GM18951 (cell line): ENCODE measurements at regions not wholly inside any gene's neighbourhood (a gene's known extent, or its start where the extent isn't known, plus 50 kb on each side); places are given as distances from the start of the nearest gene placed in this dataset.
"Not testable (repeated sequence)": the region's sequence is repeated elsewhere in the genome, so short reads cannot be mapped to it uniquely, and the experiment has no call there.

Experiments used
- POLR2A ChIP-seq: IDR thresholded peaks from 4 replicates; pipeline ENCODE4 v1.6.1; 2011; ENCODE audit warnings: mild to moderate bottlenecking; ENCODE audit not compliant: insufficient read length, insufficient read depth; ENCODE audit errors: extremely low read depth
- in situ Hi-C: fragments of 300-500 bp; cut with MboI; formaldehyde crosslinking; loops from one replicate; pipeline ENCODE4 v1.12.0; 2022; ENCODE audit warnings: low sequenced_read_pairs, mixed read lengths, inconsistent platforms; ENCODE audit not compliant: unreplicated experiment

DNA sequence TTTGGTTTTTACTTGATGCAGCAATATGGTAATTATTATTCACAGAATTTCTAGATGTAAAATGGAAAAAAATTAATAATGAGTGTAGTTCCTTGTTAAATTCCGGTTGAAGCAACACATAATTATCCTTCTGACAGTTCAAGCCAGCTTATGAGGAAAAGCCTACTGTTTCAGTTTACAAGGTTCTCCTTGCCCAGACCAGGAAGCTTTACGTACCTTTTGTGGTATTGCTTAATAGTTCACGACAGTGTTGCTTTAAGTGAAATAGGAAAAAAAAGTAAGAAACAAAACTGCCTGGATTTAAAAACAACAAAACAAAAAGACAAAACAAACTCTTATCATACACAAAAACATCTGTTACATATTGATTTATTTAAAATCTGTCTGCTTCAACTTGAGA is 547.3 kb upstream of the C9orf72 start:
- no peak for TF ChIP-seq POLR2A
- in situ Hi-C loops, result no loop called here

DNA sequence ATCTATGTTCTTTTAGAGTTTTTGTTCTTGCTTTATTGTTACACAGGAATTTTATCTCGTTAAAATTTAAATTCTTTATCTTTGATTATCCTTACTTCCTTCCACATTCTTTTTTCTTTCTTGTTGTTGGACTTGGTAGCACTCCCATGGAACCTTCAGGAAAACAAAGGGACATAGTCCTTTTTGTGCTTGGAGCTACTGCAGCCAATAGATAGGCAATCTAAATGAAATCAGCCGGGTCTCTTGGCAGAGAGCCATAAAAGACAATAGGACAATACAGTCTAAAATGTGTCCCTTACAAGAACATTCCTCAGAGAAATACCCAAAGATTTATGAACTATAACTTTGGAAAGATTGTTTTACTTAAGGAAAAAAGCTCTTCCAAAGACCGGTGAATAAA is 548.1 kb upstream of the C9orf72 start:
- in situ Hi-C loops, result no loop called here
- TF ChIP-seq POLR2A, result no peak

DNA sequence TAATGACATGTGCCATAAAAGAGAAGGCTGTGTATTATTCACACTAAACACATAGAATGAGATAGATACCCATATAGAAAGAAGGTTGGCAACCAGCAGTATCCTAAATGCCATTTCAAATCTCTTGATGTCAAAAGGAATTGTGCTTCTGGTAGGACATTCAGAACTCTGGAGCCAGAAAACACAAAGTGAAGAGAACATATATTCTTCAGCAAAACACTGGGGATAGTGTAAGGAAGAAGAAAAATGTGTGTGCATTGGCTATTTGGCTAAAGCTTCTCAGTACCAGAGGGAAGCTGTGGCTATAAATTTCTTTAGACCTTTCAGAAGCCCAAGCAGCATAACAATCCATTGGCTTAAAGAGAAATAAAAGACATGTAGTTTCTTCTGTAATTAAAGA is 551.6 kb upstream of the C9orf72 start:
- no peak for TF ChIP-seq POLR2A
- in situ Hi-C loops, result no loop called here

DNA sequence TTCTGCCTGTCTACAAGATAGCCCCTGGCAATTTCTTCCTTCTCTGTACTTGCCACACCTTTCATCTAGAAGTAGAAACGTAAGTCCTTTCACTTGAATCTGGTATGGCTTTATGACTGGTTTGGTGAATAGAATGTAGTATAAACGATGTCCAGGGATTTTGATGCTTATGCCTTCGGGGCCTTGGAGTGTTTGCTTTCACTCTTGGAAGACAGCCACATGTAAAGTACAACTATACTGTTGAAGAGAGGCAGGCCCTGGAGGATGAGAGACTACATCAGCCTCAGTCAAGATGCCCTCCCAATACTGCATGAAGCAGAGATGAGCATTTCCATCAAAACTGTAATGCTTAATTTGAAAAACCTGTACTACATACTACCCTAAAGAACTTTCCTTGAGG is 553.8 kb upstream of the C9orf72 start:
- in situ Hi-C loops, result no loop called here

DNA sequence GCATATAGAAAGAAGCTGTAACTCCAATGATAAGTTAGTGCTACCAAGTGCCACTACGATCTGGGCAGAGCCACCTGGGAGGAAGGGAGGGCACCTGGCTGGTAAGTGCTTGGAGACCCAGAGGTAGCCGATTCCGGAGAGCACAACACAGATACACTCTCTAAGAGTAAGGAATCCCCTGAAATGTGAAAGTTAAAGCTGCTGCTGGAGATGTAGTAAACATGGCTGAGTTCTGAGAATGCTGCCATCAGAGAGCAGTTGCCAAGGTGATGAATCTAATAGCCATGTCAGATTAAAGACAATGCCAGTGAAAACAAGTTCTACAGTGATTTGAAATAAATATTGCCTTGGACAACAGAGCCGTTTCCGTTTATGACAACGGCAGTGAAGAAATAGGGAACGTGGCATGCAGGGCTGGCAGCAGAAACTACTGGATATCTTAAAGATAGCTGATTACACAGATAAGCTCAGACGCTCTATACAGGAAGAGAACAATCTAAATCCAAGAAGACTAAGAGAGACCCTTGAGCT is 561.2 kb upstream of the C9orf72 start:
- TF ChIP-seq POLR2A, result no peak
- in situ Hi-C loops, result no loop called here

More for the DNA sequence above, 553.8 kb upstream of the C9orf72 start:
- TF ChIP-seq POLR2A, result no peak

DNA sequence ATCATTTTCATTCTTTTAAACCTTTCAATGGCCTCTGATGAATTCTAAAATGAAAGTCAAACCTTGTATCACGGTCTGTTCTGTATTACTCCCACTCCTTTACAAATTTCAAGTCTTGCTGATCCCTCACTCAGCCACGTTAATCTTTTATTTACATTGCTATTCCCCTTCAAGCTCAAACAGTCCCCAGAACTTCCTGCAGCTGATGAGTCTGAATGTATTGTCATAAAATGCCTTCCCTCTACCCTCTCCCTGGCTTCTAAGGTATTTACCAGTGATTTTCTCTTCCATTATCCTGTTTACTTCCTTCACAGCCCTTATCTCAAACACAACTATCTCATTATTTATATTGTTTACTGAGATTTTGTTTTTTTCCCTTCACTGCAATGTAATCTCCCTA is 562.3 kb upstream of the C9orf72 start:
- in situ Hi-C loops, result no loop called here

DNA sequence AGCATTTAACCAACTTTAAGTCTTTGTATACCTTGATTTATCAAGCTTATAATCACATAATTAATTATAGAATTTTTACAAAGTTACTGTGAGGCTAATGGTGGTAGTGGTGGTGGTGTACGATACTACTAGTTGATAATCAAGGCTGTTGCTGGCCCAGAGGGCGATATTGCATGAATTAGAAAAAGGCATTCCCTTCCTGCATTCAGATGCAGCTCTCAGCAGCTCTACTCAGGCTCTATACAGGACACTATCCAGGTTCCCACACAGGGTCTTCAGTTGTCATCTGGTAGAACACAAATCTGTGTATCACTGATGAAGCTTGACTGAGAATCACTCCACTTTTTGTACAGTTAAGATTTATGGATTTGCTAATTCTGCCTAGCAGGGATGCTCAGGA is 562.8 kb upstream of the C9orf72 start:
- in situ Hi-C loops, result no loop called here
- no peak for TF ChIP-seq POLR2A

More for the DNA sequence above, 562.3 kb upstream of the C9orf72 start:
- TF ChIP-seq POLR2A, result no peak

DNA sequence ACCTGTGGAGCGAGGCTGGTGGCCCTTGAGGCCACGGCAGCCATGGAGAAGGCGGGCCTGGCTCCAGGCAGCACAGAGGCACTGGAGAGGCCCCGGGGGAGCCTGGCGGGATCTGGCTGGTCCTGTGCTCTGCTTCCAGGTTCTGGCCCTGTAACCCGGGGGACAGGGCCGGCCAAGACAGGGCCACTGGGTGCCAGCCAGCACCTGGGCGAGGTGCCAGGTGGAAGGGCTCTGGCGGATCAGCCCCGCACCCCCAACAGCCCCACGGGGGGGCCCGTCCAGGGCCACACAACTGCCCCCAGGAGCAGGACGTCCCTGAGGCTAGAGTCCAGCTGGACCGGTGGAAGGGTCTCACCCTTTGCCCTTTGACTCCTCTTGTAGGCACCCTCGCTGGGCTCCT is 574.1 kb upstream of the C9orf72 start:
- in situ Hi-C loops, result not testable (repeated sequence)

DNA sequence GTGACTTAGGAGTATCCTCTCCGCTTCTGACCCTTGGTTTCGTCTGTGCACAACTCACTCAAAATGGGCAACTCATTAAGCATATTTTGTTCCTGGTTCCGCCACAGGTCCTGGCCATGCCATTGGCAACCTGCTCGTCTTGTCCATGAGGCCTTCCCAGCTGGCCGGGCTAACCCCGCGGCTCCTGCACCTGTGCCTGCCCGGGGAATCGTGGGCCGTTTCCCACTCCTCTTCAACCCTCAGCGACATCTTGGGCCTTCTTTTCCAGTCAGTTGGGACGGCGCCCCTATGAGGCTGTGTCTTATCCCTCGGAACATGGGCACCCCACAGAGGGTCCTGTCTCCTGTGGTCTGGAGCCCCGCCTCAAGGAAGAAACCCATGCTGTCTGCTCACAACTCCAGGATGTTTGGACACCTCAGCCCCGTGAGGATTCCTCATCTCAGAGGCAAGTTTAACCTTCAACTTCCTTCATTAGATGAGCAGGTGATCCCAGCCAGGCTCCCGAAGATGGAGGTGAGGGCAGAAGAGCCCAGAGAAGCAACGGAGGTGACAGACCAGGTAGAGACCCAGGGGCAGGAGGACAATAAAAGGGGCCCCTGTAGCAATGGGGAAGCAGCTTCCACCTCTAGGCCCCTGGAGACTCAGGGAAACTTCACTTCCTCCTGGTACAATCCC is 574.8 kb upstream of the C9orf72 start:
- in situ Hi-C loops, result not testable (repeated sequence)

DNA sequence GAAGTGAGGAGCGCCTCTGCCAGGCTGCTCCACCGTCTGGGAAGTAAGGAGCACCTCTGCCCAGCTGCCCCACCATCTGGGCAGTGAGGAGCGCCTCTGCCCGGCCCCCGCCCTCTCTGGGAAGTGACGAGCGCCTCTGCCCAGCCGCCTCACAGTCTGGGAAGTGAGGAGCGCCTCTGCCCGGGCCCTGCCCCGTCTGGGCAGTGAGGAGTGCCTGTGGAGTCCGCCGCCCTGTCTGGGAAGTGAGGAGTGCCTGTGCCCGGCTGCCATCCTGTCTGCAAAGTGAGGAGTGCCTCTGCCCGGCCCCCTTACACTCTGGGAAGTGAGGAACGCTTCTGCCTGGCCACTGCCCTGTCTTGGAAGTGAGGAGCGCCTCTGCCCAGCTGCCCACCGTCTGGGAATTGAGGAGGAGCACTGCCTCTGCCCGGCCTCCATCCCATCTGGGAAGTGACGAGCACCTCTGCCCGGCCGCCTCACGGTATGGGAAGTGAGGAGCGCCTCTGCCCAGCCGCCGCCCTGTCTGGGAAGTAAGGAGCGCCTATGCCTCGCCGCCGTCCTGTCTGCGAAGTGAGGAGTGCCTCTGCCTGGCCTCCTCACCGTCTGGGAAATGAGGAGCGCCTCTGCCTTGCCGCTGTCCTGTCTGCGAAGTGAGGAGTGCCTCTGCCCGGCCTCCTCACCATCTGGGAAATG is 576.2 kb upstream of the C9orf72 start:
- in situ Hi-C loops, result not testable (repeated sequence)

DNA sequence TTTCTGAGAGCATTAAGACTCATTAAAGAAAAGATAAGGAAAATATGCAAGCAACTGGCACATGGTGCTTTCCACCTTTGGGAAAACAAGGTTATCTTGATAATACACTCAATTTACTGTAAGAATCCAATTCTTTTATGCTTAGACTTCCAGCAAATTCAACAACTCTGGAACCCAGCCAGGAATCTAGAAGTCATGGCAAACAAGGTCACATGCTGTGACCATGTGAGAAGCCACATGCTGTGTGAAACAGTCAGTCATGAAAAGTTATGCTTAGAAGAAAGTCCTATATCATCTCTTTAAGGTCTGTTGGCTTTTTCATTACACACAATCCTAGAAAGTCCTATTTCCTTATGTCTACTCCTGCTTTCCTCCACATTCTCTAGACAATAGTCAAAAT is 581.8 kb upstream of the C9orf72 start:
- in situ Hi-C loops, result no loop called here
- TF ChIP-seq POLR2A, result no peak

DNA sequence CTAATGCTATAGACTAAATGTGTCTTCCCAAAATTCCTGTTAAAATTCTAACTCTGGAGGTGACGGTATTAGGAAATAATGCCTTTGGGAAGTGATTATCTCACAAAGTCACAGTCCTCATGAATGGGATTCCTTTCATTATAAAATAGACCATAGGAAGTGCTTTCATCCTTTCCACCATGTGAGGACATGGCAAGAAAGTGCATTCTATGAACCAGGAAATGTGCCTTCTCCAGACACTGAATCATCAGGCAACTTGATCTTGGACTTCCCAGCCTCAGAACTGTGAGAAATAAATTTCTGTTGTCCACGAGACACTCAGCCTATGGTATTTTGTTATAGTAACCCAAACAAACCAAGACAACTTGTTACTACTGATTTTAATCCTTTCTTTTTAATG is 582.4 kb upstream of the C9orf72 start:
- in situ Hi-C loops, result no loop called here
- TF ChIP-seq POLR2A, result no peak

DNA sequence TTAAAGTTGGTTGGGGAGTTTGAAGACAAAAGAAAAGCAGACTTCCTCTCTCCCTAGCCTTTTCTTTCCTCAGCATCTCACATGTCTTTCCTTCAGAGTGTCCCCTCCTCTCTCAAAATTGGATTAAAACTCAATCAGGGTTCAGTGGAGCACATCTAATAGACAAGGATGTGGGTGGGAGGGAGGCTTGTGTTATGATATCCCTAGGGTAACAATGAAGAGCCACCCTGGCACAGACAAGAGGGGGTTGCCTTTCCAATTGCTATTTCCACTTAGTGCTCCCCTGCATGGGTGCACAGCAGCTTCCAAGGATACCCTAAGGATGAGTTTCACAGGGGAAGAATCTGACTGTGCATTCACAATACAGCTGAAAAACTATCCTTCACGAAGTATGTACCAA is 585.2 kb upstream of the C9orf72 start:
- in situ Hi-C loops, result no loop called here
- TF ChIP-seq POLR2A, result no peak

DNA sequence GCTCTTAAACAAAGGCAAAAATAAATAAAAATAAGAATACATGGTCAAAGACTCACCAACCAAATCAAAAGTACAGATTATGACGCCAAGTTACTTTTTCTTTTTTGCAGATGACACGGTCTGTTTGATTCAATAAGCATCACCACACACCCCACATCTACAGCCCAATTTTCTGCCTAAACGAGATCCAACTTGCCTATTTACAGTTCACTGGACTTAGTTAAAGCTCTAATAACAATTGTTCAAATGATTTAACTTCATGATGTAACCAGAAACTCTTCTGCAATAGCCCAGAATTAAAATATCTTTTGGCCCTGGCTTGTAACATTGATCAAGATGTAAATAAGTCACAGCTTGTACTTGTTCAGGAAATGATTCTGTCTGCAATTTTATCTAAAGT is 590.3 kb upstream of the C9orf72 start:
- in situ Hi-C loops, result no loop called here
- TF ChIP-seq POLR2A, result no peak
